PC-9 (cell line): ENCODE measurements at regions not wholly inside any gene's neighbourhood (a gene's known extent, or its start where the extent isn't known, plus 50 kb on each side); places are given as distances from the start of the nearest gene placed in this dataset.

Experiments used
- EZH2 ChIP-seq: fragments of 200-600 bp; sonication (generic); IDR thresholded peaks from 2 replicates; pipeline ENCODE4 v1.8.0; 2017; ENCODE audit warnings: antibody characterized with exemption, low read depth
- TF ChIP-seq, protein P1 (sequence below): fragments of 200-600 bp; sonication (generic); conservative IDR thresholded peaks from 2 replicates; pipeline ENCODE4 v1.6.1; 2017; ENCODE audit warnings: mixed run types, antibody characterized with exemption, mild to moderate bottlenecking, moderate library complexity

DNA sequence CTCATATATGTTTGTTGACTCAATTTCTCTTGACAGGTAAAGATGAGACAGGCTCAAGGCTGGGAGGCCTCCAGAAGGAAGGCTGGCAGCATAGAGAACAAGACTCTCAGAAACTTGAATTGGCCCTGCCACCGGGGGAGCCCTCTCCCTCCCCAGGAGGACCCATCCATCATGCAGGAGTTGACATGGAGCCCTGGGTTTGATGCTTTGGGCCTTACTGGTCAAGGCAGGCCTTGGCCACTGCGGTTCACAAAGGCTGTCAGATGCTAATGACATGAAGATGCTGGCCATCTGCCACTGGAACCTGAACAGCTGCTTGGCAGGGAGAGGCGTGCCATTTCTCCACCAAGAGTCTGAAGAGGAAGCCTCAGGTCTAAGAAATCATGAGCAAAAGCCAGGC, 193.6 kb downstream of the MTCL1 start:
- TF ChIP-seq, protein P1, sequence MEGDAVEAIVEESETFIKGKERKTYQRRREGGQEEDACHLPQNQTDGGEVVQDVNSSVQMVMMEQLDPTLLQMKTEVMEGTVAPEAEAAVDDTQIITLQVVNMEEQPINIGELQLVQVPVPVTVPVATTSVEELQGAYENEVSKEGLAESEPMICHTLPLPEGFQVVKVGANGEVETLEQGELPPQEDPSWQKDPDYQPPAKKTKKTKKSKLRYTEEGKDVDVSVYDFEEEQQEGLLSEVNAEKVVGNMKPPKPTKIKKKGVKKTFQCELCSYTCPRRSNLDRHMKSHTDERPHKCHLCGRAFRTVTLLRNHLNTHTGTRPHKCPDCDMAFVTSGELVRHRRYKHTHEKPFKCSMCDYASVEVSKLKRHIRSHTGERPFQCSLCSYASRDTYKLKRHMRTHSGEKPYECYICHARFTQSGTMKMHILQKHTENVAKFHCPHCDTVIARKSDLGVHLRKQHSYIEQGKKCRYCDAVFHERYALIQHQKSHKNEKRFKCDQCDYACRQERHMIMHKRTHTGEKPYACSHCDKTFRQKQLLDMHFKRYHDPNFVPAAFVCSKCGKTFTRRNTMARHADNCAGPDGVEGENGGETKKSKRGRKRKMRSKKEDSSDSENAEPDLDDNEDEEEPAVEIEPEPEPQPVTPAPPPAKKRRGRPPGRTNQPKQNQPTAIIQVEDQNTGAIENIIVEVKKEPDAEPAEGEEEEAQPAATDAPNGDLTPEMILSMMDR: no peak
- TF ChIP-seq EZH2: no peak
